ENCODE measurements at regions not wholly inside any gene's neighbourhood (a gene's known extent, or its start where the extent isn't known, plus 50 kb on each side); places are given as distances from the start of the nearest gene placed in this dataset.

GRCh38 chrX:21151051-21151450, 223.2 kb upstream of the CNKSR2 start:
- Histone ChIP-seq H3K36me3 (ENCODE audit: control insufficient read depth, insufficient read depth, low read length) (no peaks in the 10 kb centered on the region), H3K27me3 (ENCODE audit: control insufficient read depth, insufficient read depth, low read length) (no peaks in the 10 kb centered on the region), H3K4me3 (ENCODE audit: low read depth, low read length) (no peak overlapping the region)
- ChIA-PET POLR2A (no interaction called here), CTCF (no interaction called here)
- no peak for DNase-seq (ENCODE audit: low read depth)
- TF ChIP-seq CTCF (IDR thresholded peaks at IDR 0.05; ENCODE audit: insufficient read depth, low read depth, low read length): no peak

- no peak for DNase-seq (ENCODE audit: low read depth)
- TF ChIP-seq CTCF (IDR thresholded peaks at IDR 0.05; ENCODE audit: insufficient read depth, low read depth, low read length): no peak
- no peaks in the 10 kb centered on the region for H3K36me3 ChIP-seq (ENCODE audit: control insufficient read depth, insufficient read depth, low read length)
- POLR2A ChIA-PET: interaction anchor here (0.7 kb wide), 1 partner anchor 1353 kb away, joined by 3 read pairs; no protein-coding TSS in a partner anchor
- H3K4me3 ChIP-seq (ENCODE audit: low read depth, low read length): no peak overlapping the region
- CTCF ChIA-PET: no interaction called here
- H3K27me3 ChIP-seq (ENCODE audit: control insufficient read depth, insufficient read depth, low read length): no peaks in the 10 kb centered on the region
These were observed 221.2 kb upstream of the CNKSR2 start for GRCh38 chrX:21153033-21153432.

- no peak for DNase-seq (ENCODE audit: low read depth)
- POLR2A ChIA-PET: no interaction called here
- CTCF ChIA-PET: no interaction called here
- Histone ChIP-seq H3K27me3 (ENCODE audit: control insufficient read depth, insufficient read depth, low read length) (no peaks in the 10 kb centered on the region), H3K4me3 (ENCODE audit: low read depth, low read length) (no peak overlapping the region), H3K36me3 (ENCODE audit: control insufficient read depth, insufficient read depth, low read length) (no peaks in the 10 kb centered on the region)
- no peak for TF ChIP-seq CTCF (IDR thresholded peaks at IDR 0.05; ENCODE audit: insufficient read depth, low read depth, low read length)
These were observed 220.7 kb upstream of the CNKSR2 start for GRCh38 chrX:21153503-21153902.

GRCh38 chrX:21155916-21156315, 218.3 kb upstream of the CNKSR2 start:
- Histone ChIP-seq H3K27me3 (ENCODE audit: control insufficient read depth, insufficient read depth, low read length) (no peaks in the 10 kb centered on the region), H3K4me3 (ENCODE audit: low read depth, low read length) (no peak overlapping the region), H3K36me3 (ENCODE audit: control insufficient read depth, insufficient read depth, low read length) (no peaks in the 10 kb centered on the region)
- TF ChIP-seq CTCF (IDR thresholded peaks at IDR 0.05; ENCODE audit: insufficient read depth, low read depth, low read length): no peak
- ChIA-PET CTCF (no interaction called here), POLR2A (no interaction called here)
- DNase-seq (ENCODE audit: low read depth): no peak

GRCh38 chrX:21156632-21157031, 217.6 kb upstream of the CNKSR2 start:
- Histone ChIP-seq H3K36me3 (ENCODE audit: control insufficient read depth, insufficient read depth, low read length) (no peaks in the 10 kb centered on the region), H3K27me3 (ENCODE audit: control insufficient read depth, insufficient read depth, low read length) (no peaks in the 10 kb centered on the region), H3K4me3 (ENCODE audit: low read depth, low read length) (no peak overlapping the region)
- no peak for DNase-seq (ENCODE audit: low read depth)
- ChIA-PET CTCF (no interaction called here), POLR2A (no interaction called here)
- no peak for TF ChIP-seq CTCF (IDR thresholded peaks at IDR 0.05; ENCODE audit: insufficient read depth, low read depth, low read length)

Data from BJ (cell line).